GM19372 (cell line): ENCODE measurements at regions not wholly inside any gene's neighbourhood (a gene's known extent, or its start where the extent isn't known, plus 50 kb on each side); places are given as distances from the start of the nearest gene placed in this dataset.

Source experiments
- ATAC-seq: cut with Tn5 transposase; IDR thresholded peaks from one replicate; pipeline ENCODE4 v1.9.1; 2021; ENCODE audit warnings: mild to moderate bottlenecking, low read depth, moderate library complexity; ENCODE audit not compliant: unreplicated experiment

GRCh38 chr9:20205821-20206220 is 416.5 kb downstream of the MLLT3 start:
- ATAC-seq, result no peak

GRCh38 chr9:20200991-20201431 is 412.2 kb upstream of the SLC24A2 start:
- no peak for ATAC-seq

GRCh38 chr9:20200581-20200980 is 411.7 kb upstream of the SLC24A2 start:
- ATAC-seq, result no peak

GRCh38 chr9:20199111-20199510 is 410.3 kb upstream of the SLC24A2 start:
- ATAC-seq, result no peak

DNA sequence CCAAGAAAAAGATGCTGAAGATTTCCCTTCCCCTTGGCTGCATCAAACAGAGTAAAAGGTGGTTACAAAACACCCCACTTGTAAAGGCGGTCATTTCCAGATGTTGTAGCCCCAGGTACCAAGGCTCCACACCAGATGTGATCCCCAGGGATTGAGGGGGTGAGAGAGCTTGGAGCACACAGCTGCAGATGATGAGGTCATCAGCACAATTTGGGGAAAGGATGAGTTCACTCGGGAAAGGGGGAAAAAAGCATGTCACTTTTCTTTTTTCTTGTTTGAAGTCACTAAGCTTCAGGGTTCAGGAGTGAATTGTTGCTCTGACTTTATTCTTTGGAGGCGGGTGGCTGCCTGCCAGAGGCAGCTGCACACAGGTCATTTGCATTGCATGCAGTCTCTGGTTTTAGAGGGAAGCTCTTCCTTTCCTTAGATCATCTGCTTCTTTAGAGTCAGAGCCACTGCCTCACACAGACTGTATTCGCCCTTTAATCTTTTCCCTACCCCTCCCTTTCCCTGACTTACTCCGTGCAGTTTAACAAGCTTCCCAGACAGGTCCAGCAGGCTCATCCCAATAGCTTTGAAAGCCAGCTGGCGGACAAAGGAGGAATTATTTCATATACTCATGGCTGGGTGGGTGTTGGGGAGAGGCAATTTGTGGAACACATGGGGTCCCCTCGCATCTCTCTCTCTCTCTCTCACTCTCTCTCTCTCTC is 409.3 kb upstream of the SLC24A2 start:
- ATAC-seq, result no peak

DNA sequence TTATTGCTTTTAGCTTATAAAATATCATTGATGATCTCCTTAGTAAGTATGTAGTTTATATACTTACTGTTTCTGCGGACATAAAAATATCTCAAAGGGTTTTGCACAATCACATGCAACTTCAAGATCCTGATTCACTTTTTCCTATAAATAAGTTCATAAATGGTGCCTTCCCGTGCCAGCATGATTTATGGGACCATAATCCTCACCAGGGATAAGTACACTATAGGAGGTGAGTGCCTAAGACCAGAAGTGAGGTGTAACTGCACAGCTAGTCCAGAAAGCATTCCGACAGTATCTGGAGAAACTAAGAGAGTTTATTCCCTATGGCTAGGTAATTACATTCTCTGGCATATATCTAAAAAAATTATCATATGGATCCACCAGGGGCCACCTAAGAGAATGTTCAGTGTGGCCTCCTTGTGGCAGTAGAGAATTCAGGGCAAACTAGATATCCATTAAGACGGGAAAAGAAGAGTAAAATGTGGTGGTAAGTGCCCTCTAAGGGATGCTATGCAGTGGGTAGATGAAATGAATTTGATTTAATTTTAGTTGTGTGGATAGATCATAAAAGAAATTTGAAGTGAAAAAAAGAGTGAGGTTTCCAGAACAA is 402.5 kb upstream of the SLC24A2 start:
- ATAC-seq, result no peak

DNA sequence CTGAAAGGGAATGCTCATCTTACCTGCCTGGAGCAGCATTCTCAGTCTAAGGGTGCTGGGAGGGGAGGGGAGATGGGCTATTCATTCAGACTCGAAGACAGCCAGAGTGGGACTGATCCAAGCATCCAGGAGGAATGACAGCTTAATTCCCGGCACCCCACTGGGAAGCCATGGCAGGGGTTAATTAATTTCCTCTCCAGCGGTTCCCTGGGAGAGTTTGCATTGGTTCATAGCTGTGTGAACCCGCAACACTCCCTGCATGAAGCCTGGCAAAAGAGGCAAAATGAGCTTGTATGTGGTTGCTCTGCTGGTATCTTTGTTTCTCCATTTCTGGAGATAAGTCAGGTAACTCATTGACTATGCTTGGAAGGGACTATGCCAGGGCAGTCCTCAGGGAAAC is 401.0 kb upstream of the SLC24A2 start:
- ATAC-seq, result no peak

GRCh38 chr9:20188616-20189369 is 400.0 kb upstream of the SLC24A2 start:
- ATAC-seq, result no peak

DNA sequence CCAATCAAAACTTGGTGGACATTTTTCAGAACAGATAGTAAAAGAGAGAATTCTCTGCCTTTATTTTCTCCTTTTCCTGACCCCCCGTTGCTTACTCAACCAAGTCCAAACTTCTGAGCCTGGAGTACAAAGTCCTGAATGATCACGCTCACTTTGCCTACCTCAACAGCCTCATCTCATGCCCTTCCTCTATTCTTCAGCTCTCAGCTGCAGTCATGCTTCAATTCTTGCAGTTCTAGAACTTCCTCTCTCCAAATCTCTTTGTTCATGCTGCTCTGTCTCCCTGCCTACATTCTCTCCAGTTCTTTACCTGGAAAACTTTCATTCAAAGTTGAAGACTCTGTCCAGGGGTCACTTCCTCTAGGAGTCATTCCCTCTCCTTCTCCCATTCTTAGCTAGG is 398.5 kb upstream of the SLC24A2 start:
- ATAC-seq, result no peak

GRCh38 chr9:20186823-20187222 is 398.0 kb upstream of the SLC24A2 start:
- no peak for ATAC-seq

DNA sequence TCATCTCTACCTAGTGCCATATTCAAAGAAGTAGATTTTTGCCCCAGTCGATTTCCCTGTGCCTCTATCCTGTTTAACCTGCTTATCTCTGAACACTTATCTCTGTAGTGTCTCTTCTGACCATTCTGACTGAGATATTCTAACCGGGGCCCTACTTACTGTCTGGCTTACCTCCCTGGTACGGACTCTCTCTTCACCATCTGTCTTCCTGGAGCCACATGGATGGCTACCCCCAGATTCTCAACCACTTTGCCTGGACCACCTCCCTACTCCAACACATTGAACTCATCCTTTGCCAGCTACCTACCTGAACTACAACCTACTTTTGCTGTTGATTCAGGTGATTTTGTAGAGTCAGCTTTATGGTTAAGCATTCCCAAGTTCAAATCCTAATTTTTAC is 397.4 kb upstream of the SLC24A2 start:
- no peak for ATAC-seq

GRCh38 chr9:20184541-20184940 is 395.7 kb upstream of the SLC24A2 start:
- no peak for ATAC-seq

GRCh38 chr9:20178679-20179078 is 389.8 kb upstream of the SLC24A2 start:
- no peak for ATAC-seq

DNA sequence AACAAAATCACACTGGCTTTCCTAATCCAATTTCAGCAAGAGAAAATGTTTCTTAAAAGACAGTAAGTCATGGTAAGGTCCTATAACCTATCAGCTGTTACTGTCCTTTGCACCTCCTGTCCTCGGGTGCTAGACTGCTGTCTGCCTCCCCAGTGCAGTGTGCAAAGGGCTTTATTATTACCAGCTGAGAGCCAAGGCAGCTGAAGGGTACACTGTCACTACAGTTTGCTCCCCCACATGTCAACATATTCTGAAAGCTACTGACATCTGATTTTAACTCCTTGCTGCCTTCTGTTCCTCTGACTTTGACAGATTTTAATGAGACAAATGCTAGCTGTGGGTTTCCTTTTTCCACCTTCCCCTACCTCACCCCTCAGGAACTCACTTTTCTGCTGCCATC is 389.4 kb upstream of the SLC24A2 start:
- ATAC-seq, result no peak

DNA sequence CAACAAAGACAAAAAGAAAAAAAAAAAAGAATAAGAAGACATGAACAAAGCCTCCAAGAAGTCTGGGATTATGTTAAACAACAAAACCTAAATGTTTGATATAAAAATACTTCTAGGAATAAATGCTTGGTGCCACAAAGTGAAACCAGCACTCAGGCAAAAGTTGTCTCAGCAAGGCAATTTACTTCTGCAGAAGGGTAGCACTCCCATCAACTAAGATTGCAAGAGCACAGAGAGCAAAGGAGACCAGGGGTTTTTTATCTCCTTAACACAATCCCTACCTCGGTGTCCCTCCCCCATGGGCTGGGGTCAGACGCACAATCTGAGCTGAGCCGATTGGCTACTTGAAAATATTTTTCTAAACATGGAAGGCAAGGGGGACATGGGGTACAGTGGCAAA is 381.3 kb upstream of the SLC24A2 start:
- ATAC-seq, result no peak

DNA sequence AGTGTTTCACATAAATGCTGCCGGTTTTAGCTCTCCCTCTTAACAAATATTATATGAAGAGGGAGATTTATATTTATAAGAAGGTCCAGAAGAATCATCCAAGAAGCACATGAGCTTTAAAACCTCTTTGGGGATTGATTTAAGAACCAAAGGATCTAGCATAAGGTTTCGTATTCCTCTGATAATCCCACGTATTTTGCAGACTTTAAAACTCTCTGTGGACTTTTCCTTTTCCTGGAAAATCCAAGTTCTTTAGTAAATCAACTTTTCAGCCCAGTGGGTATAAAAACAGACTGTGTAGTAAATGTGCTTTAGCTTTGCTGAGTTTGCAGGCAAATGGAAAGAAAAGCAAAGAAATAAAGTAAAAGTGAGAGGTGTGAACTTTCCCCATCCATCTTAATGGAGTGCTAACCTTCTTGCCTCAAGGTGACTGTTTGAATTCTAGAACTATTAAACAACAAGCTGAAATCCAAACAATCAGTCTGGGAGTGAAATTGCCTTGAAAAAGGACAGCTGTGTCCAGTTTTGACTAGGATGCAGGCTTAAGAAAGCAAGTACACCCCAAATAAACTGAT is 363.4 kb upstream of the SLC24A2 start:
- ATAC-seq, result no peak

GRCh38 chr9:20148416-20148815 is 359.6 kb upstream of the SLC24A2 start:
- no peak for ATAC-seq

DNA sequence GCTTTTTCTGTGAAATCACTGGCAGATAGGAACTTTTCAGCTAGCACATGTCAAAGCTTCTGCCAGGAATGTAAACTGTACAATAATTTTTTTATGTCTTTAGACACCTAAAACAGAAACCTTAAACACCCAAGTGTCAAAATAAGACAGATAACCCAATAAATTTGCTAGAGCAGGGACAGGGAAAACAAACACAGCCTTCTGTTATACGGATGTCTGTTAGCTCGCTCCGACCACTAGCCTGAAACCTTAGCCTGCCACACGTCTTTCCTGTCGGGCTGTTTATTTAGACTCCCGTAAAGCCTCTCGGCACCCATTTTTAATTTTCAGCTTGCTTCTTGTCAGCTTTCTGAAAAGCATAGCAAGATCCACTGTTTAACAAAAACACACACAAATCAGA is 355.4 kb upstream of the SLC24A2 start:
- no peak for ATAC-seq

DNA sequence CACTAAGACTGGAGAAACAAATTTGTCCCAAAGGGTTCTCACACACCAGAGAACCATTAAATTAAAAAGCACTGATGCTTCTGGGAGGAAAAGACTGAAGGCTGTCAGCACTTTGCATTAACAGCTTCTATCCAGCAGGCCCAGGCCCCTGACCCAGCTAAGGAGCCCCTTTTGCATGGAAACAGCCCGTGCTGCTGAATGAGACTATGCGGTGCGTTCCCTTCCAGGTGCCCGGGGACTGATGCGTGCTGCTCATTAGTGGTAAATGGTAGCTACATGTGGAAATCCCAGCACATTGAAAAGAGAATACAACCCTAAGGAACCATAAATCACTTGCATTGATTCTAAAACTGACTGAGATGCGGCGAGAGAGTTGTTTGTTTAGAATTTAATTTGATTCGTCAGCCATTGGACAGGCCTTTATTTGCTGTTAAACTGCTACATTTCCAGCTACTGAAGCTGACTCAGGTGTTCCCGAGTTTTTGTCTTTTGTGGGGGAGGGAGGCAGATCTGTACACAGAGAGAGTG is 351.0 kb upstream of the SLC24A2 start:
- ATAC-seq, result no peak

- ATAC-seq, result no peak
Observed at GRCh38 chr9:20138841-20139240, 350.0 kb upstream of the SLC24A2 start.

- ATAC-seq, result no peak
Observed at GRCh38 chr9:20138116-20138515, 349.3 kb upstream of the SLC24A2 start.
